Neuronal stem cell (in vitro differentiated cells): ENCODE measurements at regions not wholly inside any gene's neighbourhood (a gene's known extent, or its start where the extent isn't known, plus 50 kb on each side); places are given as distances from the start of the nearest gene placed in this dataset.

Experiments
- DNase-seq: peaks from one replicate; pipeline ENCODE4 v3.0.0-alpha.2; 2013; ENCODE audit warnings: low spot score
- H2AFZ ChIP-seq: one replicate; pipeline ENCODE4 v1.6.1; 2013; ENCODE audit warnings: mild to moderate bottlenecking, low read length, inconsistent platforms
- H2AK5ac ChIP-seq: 2 replicates; pipeline ENCODE4 v1.6.1; 2013; ENCODE audit warnings: low read depth, mild to moderate bottlenecking, inconsistent platforms, low read length, moderate library complexity, mixed read lengths
- H2BK120ac ChIP-seq: 2 replicates; pipeline ENCODE4 v1.6.1; 2013; ENCODE audit warnings: low read depth, mild to moderate bottlenecking, inconsistent platforms, low read length, moderate library complexity, mixed read lengths
- H2BK12ac ChIP-seq: one replicate; pipeline ENCODE4 v1.6.1; 2013; ENCODE audit warnings: low read length, inconsistent platforms
- H2BK15ac ChIP-seq: 2 replicates; pipeline ENCODE4 v1.6.1; 2013; ENCODE audit warnings: mild to moderate bottlenecking, low read length, inconsistent platforms, mixed read lengths
- H2BK5ac ChIP-seq: one replicate; pipeline ENCODE4 v1.6.1; 2013; ENCODE audit warnings: inconsistent platforms, mild to moderate bottlenecking, low read length, moderate library complexity
- H3K14ac ChIP-seq: one replicate; pipeline ENCODE4 v1.6.1; 2013; ENCODE audit warnings: low read length, inconsistent platforms
- H3K18ac ChIP-seq: 2 replicates; pipeline ENCODE4 v1.6.1; 2013; ENCODE audit warnings: low read length, inconsistent platforms
- H3K23ac ChIP-seq: 2 replicates; pipeline ENCODE4 v1.6.1; 2013; ENCODE audit warnings: low read depth, mild to moderate bottlenecking, mixed read lengths, low read length, inconsistent platforms; ENCODE audit not compliant: poor library complexity
- H3K27ac ChIP-seq: replicated peaks from 3 replicates; pipeline ENCODE4 v1.5.1; 2013; ENCODE audit warnings: low read length, inconsistent platforms
- H3K27me3 ChIP-seq, 3 experiments: 2 replicates each; pipeline ENCODE4 v1.6.1; 2013; ENCODE audit warnings: low read length in 3 of 3, mild to moderate bottlenecking in 2 of 3, inconsistent platforms in 1 of 3, low read depth in 1 of 3, mixed read lengths in 1 of 3, moderate library complexity in 1 of 3; ENCODE audit not compliant: control insufficient read depth in 3 of 3, insufficient read depth in 3 of 3
- H3K36me3 ChIP-seq, 2 donors: replicated peaks in 1 of 2; 2 replicates each; pipeline ENCODE4 v1.6.1; 2013; ENCODE audit warnings: low read length in 2 of 2; ENCODE audit not compliant: control insufficient read depth in 2 of 2, insufficient read depth in 2 of 2
- H3K4ac ChIP-seq: 2 replicates; pipeline ENCODE4 v1.6.1; 2013; ENCODE audit warnings: inconsistent platforms, mild to moderate bottlenecking, low read length, moderate library complexity
- H3K4me1 ChIP-seq, 2 donors: 1 replicate in 1 of 2; 2 replicates in 1 of 2; pipeline ENCODE4 v1.6.1; 2013; ENCODE audit warnings: low read length in 2 of 2, low read depth in 1 of 2; ENCODE audit not compliant: control insufficient read depth in 2 of 2, insufficient read depth in 1 of 2
- H3K4me2 ChIP-seq: one replicate; pipeline ENCODE4 v1.6.1; 2013; ENCODE audit warnings: mild to moderate bottlenecking, low read length, inconsistent platforms; ENCODE audit not compliant: insufficient read depth, poor library complexity, severe bottlenecking
- H3K4me3 ChIP-seq, 2 donors: 2 replicates each; pipeline ENCODE4 v1.5.1; 2013; ENCODE audit warnings: low read length in 2 of 2, mild to moderate bottlenecking in 2 of 2, inconsistent platforms in 1 of 2, moderate library complexity in 1 of 2
- H3K79me1 ChIP-seq: one replicate; pipeline ENCODE4 v1.6.1; 2013; ENCODE audit warnings: low read depth, mild to moderate bottlenecking, inconsistent platforms, low read length, moderate library complexity
- H3K9ac ChIP-seq: one replicate; pipeline ENCODE4 v1.6.1; 2013; ENCODE audit warnings: mild to moderate bottlenecking, low read depth, low read length, inconsistent platforms; ENCODE audit not compliant: poor library complexity
- H3K9me3 ChIP-seq, 2 donors: replicated peaks in 1 of 2; 2 replicates each; pipeline versions ENCODE3 to v1.6.1; 2013; ENCODE audit warnings: low read length in 2 of 2, mild to moderate bottlenecking in 2 of 2, inconsistent platforms in 1 of 2, low read depth in 1 of 2, mixed read lengths in 1 of 2, moderate library complexity in 1 of 2; ENCODE audit not compliant: control insufficient read depth in 2 of 2, insufficient read depth in 1 of 2
- H4K8ac ChIP-seq: one replicate; pipeline ENCODE4 v1.6.1; 2013; ENCODE audit warnings: low read depth, mild to moderate bottlenecking, inconsistent platforms, low read length, moderate library complexity
- H4K91ac ChIP-seq: one replicate; pipeline ENCODE4 v1.6.1; 2013; ENCODE audit warnings: low read length, low read depth, mild to moderate bottlenecking, inconsistent platforms; ENCODE audit not compliant: poor library complexity
- WGBS, 2 donors: extraction: QIAGEN DNeasy Blood & Tissue Kit; methylation state at CpG; one replicate each; pipeline ENCODE4 v1.1.7; 2013; ENCODE audit warnings: missing lambda C conversion rate in 2 of 2, mixed read lengths in 1 of 2; ENCODE audit not compliant: insufficient read length in 2 of 2, insufficient replicate concordance in 1 of 2; ENCODE audit errors: extremely low coverage in 2 of 2; 5-methylcytosine and 5-hydroxymethylcytosine counted together

DNA sequence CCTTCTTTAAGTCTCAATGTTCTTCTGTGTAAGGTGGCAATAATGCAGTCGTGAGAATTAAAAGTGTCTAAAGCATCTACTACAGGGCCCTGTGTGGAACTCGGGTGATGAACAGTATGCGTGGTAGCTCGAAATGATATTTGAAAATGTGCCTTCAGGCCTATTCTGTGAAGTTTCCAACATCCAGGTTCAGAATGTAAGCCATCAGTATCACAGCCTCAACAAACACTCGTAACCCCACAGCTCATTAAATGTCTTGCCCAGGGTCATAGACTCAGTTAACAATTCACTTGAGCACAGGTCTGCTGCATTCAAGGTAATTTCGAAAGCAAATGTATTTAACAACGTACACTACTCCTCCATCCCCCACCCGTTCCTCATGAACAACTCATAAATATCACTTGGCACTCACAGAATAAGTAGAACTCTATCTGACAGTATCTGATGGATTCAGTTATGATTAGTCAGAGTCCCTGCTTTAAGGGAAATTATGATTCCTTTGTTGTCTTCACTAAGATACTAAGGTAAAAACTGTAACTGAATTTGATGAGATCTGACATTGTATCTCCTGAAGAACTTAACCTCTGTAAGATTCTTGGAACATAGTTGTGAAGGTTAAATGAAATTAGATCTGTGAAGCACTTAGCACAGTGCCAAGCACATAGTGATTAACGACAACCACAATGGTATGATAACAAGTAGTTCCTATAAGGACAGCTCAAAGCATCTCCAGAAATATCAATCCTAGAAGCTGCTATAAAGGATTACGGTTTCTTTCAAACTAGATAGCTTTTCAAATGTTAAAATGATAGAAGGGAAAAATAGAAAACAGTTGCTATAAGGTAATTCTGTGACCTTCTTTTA lies 642.3 kb downstream of the TBL1XR1 start:
- no peak overlapping the region for H3K4me2 ChIP-seq
- no CpG with 5 or more reads among the region's 10 CpGs for WGBS, 2 donors
- H2BK120ac ChIP-seq = no peak overlapping the region
- no peak overlapping the region for H3K9ac ChIP-seq
- H3K23ac ChIP-seq = no peak overlapping the region
- no peak overlapping the region for H2AFZ ChIP-seq
- no peak overlapping the region for H3K14ac ChIP-seq
- no peak overlapping the region for H3K4me3 ChIP-seq
- no peak overlapping the region for H2BK12ac ChIP-seq
- H3K4ac ChIP-seq = no peak overlapping the region
- no peak overlapping the region for H3K18ac ChIP-seq
- no peak overlapping the region for H4K8ac ChIP-seq
- H3K79me1 ChIP-seq = no peaks in the 10 kb centered on the region
- H3K9me3 ChIP-seq = no peaks in the 10 kb centered on the region
- no peaks in the 10 kb centered on the region for H3K4me1 ChIP-seq
- H2AK5ac ChIP-seq = no peak overlapping the region
- H2BK15ac ChIP-seq = no peak overlapping the region
- no peak for DNase-seq
- no peak overlapping the region for H3K27ac ChIP-seq
- H2BK5ac ChIP-seq = no peak overlapping the region
- H3K36me3 ChIP-seq = no peaks in the 10 kb centered on the region
- H3K27me3 ChIP-seq = no peaks in the 10 kb centered on the region
- H4K91ac ChIP-seq = no peak overlapping the region

DNA sequence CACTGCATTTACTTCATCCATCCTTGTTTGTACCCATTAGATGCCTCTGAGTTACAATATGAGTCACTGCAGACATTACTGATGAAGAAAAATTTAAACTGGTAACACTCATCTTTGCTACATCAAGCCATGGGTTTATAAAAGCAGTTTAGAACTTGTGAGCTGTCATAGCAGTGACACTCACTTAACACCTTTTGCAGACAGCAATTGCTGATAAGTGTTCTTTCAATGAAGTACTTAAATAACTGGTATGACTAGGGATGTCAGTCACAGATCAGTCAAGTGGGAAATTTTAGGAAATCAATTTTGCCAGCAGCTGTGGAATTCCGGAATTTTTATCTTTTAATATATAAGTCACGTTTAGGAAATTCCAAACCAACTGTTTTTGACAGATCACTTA lies 643.0 kb downstream of the TBL1XR1 start:
- H3K79me1 ChIP-seq = no peaks in the 10 kb centered on the region
- no peak overlapping the region for H3K18ac ChIP-seq
- no peak for DNase-seq
- H3K9me3 ChIP-seq = no peaks in the 10 kb centered on the region
- no peaks in the 10 kb centered on the region for H3K36me3 ChIP-seq
- no peaks in the 10 kb centered on the region for H3K27me3 ChIP-seq
- no peak overlapping the region for H4K91ac ChIP-seq
- no peak overlapping the region for H2BK12ac ChIP-seq
- H2AFZ ChIP-seq = no peak overlapping the region
- WGBS, 2 donors = no CpG with 5 or more reads among the region's 2 CpGs
- no peak overlapping the region for H3K4me2 ChIP-seq
- no peak overlapping the region for H3K9ac ChIP-seq
- no peak overlapping the region for H3K27ac ChIP-seq
- H2BK15ac ChIP-seq = no peak overlapping the region
- H4K8ac ChIP-seq = no peak overlapping the region
- H2AK5ac ChIP-seq = no peak overlapping the region
- H3K14ac ChIP-seq = no peak overlapping the region
- H3K4me1 ChIP-seq = no peaks in the 10 kb centered on the region
- no peak overlapping the region for H2BK5ac ChIP-seq
- no peak overlapping the region for H2BK120ac ChIP-seq
- H3K23ac ChIP-seq = no peak overlapping the region
- H3K4ac ChIP-seq = no peak overlapping the region
- H3K4me3 ChIP-seq = no peak overlapping the region

DNA sequence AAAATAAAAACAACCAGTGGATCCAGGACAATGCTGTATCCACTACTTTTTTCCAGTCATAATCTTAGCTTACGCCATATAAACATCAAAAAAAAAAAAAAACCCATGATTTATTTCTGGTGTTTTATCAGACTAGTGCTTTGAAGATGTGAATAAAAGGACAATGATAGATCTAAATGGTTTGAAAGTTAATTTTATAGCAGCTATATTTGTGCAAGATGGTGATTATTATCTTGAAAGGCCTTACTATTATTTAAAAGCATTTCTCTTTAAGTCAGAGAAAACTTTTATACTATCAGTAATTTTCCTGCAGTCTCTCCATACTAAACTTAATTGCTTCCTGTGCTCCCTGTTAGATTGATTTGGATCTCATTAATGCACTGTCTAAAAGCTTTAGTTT lies 670.3 kb downstream of the TBL1XR1 start:
- WGBS, 2 donors = no CpG with 5 or more reads among the region's 1 CpG
- H3K4me2 ChIP-seq = no peak overlapping the region

DNA sequence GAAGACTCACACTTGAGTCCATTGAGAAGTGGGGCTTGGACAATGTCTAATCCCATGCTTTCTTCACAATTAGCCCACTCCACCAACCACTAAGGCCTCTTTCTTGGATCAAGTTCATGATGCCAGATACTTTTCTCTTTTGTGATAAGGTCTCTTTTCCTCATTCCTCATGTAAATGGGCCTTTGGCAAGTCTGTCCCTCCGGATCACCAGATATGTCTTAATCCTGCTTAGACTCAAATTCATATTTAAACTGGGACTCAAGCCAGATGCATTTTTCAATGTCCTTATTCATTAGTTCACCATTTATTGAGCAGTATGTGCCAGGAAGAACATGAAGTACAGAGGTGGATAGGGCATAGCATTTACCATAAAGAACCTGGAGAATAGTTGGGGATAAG lies 671.1 kb downstream of the TBL1XR1 start:
- Histone ChIP-seq H3K4me3 (no peak overlapping the region), H3K4me1 (no peaks in the 10 kb centered on the region), H2AFZ (no peak overlapping the region), H3K14ac (no peak overlapping the region), H3K79me1 (no peaks in the 10 kb centered on the region), H3K9ac (no peak overlapping the region), H2BK5ac (no peak overlapping the region), H3K4ac (no peak overlapping the region), H3K23ac (no peak overlapping the region), H2AK5ac (no peak overlapping the region), H2BK120ac (no peak overlapping the region), H3K36me3 (no peaks in the 10 kb centered on the region), H3K27me3 (no peaks in the 10 kb centered on the region), H4K91ac (no peak overlapping the region), H3K4me2 (no peak overlapping the region), H3K18ac (no peak overlapping the region), H4K8ac (no peak overlapping the region), H2BK15ac (no peak overlapping the region), H3K9me3 (peaks cover 0 to 2% of the 10 kb centered on the region in 2 donors), H2BK12ac (no peak overlapping the region), H3K27ac (no peak overlapping the region)
- DNase-seq = no peak
- WGBS, 2 donors = no CpG with 5 or more reads among the region's 1 CpG

More for the DNA sequence above, 670.3 kb downstream of the TBL1XR1 start:
- no peak overlapping the region for H2BK15ac ChIP-seq
- no peaks in the 10 kb centered on the region for H3K79me1 ChIP-seq
- H3K14ac ChIP-seq = no peak overlapping the region
- DNase-seq = no peak
- H4K8ac ChIP-seq = no peak overlapping the region
- H2BK12ac ChIP-seq = no peak overlapping the region
- no peak overlapping the region for H2BK5ac ChIP-seq
- H2AFZ ChIP-seq = no peak overlapping the region
- no peak overlapping the region for H3K4me3 ChIP-seq
- no peak overlapping the region for H2BK120ac ChIP-seq
- H3K36me3 ChIP-seq = no peaks in the 10 kb centered on the region
- H3K23ac ChIP-seq = no peak overlapping the region
- no peak overlapping the region for H3K18ac ChIP-seq
- H2AK5ac ChIP-seq = no peak overlapping the region
- H3K27me3 ChIP-seq = no peaks in the 10 kb centered on the region
- H3K4ac ChIP-seq = no peak overlapping the region
- H4K91ac ChIP-seq = no peak overlapping the region
- no peaks in the 10 kb centered on the region for H3K9me3 ChIP-seq
- H3K27ac ChIP-seq = no peak overlapping the region
- no peak overlapping the region for H3K9ac ChIP-seq
- no peaks in the 10 kb centered on the region for H3K4me1 ChIP-seq
